ENCODE measurements at regions not wholly inside any gene's neighbourhood (a gene's known extent, or its start where the extent isn't known, plus 50 kb on each side); places are given as distances from the start of the nearest gene placed in this dataset.

DNA sequence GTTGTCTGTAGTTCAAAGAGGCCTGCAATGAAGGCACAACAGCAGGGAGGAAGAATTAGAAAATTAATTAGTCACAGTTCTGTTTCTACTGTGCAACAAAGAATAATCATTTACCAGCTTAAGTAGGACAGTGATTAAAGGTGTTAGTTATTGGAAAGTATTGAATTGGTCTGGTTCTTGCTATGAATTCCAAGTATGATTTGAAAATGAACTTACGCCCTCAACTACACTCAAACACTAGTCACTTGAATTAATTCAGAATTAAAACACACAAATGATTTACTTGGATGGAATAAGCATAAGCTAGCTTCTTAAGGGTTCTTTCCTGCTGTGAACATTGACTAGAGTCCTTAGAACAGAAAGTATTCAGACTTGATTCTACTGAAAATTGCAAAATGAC lies 69.9 kb upstream of the EXOC1L start:
- intact Hi-C loops (cut with micrococcal nuclease), result no loop called here
- Histone ChIP-seq H3K9me2 (replicated peaks; ENCODE audit: low read length) (no peaks in the 10 kb centered on the region), H2AFZ (ENCODE audit: low read length) (no peak overlapping the region), H3K9ac (ENCODE audit: low read length) (no peak overlapping the region), H3K79me2 (ENCODE audit: low read length) (no peaks in the 10 kb centered on the region), H3K4me2 (ENCODE audit: low read length) (no peak overlapping the region), H3K27ac (ENCODE audit: low read length) (no peak overlapping the region), H3K9me3 (ENCODE audit: low read length) (no peaks in the 10 kb centered on the region), H3K4me3 (ENCODE audit: low read length) (no peak overlapping the region), H3K27me3 (ENCODE audit: low read length) (no peaks in the 10 kb centered on the region), H3F3A (ENCODE audit: low read length, unreplicated experiment) (no peaks in the 10 kb centered on the region), H3K36me3 (ENCODE audit: low read depth, low read length) (no peaks in the 10 kb centered on the region), H4K20me1 (ENCODE audit: low read length) (no peaks in the 10 kb centered on the region), H3K4me1 (ENCODE audit: insufficient read depth, low read length) (peaks cover 6% of the 10 kb centered on the region)
- BruUV-seq (replicated peaks), result no TSS peak
- no peak for DNase-seq
- no peak for ATAC-seq
- TF ChIP-seq EZH2 (IDR thresholded peaks at IDR 0.05; ENCODE audit: low read length, unreplicated experiment) (no peak), EZH2phosphoT487 (IDR thresholded peaks at IDR 0.05; ENCODE audit: borderline replicate concordance, low read length) (no peak)
- TF ChIP-seq, protein P1, sequence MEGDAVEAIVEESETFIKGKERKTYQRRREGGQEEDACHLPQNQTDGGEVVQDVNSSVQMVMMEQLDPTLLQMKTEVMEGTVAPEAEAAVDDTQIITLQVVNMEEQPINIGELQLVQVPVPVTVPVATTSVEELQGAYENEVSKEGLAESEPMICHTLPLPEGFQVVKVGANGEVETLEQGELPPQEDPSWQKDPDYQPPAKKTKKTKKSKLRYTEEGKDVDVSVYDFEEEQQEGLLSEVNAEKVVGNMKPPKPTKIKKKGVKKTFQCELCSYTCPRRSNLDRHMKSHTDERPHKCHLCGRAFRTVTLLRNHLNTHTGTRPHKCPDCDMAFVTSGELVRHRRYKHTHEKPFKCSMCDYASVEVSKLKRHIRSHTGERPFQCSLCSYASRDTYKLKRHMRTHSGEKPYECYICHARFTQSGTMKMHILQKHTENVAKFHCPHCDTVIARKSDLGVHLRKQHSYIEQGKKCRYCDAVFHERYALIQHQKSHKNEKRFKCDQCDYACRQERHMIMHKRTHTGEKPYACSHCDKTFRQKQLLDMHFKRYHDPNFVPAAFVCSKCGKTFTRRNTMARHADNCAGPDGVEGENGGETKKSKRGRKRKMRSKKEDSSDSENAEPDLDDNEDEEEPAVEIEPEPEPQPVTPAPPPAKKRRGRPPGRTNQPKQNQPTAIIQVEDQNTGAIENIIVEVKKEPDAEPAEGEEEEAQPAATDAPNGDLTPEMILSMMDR (conservative IDR thresholded peaks at IDR 0.05; ENCODE audit: low read depth, low read length), result no peak
- ChIA-PET POLR2A (ENCODE audit: unreplicated experiment) (no interaction called here), CTCF (no interaction called here)

DNA sequence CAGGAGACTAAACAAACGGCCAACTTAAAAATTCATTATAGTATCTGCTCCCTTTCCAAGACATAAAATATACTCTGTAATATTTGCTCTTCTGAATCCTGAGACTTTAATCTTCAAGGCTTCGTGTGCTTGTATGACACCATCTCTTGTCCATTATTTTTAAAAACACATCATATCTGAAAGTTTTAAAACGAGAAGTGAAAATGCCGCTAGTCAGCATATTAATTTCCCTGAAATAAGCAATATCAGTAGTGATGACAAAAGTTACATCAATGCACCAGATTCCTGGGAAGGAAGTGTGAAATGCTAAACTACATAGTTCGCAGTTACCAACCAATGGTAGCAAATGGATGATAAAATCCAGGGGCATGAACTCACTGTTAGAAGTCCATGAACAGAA lies 66.8 kb upstream of the EXOC1L start:
- BruUV-seq (replicated peaks), result no TSS peak

DNA sequence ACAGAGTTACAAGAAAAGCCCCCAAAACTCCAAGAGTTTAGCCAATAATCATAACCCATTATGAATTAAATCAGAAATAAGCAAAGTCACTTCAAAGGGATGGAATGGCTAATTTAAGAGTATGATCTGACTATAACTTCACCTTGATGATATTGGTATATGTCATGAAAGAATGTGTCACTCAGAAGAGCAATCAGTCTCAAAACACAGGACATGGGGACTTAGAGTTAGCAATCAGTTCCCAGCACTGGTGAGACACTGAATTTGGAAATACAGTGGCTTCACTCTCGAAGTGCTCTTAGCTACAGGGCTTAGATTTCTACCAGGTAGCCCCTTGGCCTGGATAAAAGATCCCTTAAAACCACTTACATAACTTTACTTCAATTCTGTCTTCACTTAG lies 65.7 kb upstream of the EXOC1L start:
- ChIA-PET CTCF (no interaction called here), POLR2A (ENCODE audit: unreplicated experiment) (no interaction called here)
- Histone ChIP-seq H3K4me2 (ENCODE audit: low read length) (no peak overlapping the region), H3K36me3 (ENCODE audit: low read depth, low read length) (no peaks in the 10 kb centered on the region), H3K27me3 (ENCODE audit: low read length) (no peaks in the 10 kb centered on the region), H3K9ac (ENCODE audit: low read length) (no peak overlapping the region), H2AFZ (ENCODE audit: low read length) (no peak overlapping the region), H3K27ac (ENCODE audit: low read length) (no peak overlapping the region), H4K20me1 (ENCODE audit: low read length) (no peaks in the 10 kb centered on the region), H3K9me3 (ENCODE audit: low read length) (no peaks in the 10 kb centered on the region), H3K4me3 (ENCODE audit: low read length) (no peak overlapping the region), H3K4me1 (ENCODE audit: insufficient read depth, low read length) (peaks cover 22% of the 10 kb centered on the region), H3F3A (ENCODE audit: low read length, unreplicated experiment) (no peaks in the 10 kb centered on the region), H3K79me2 (ENCODE audit: low read length) (no peaks in the 10 kb centered on the region), H3K9me2 (replicated peaks; ENCODE audit: low read length) (no peaks in the 10 kb centered on the region)
- DNase-seq, result no peak
- intact Hi-C loops (cut with micrococcal nuclease), result no loop called here
- no peak for ATAC-seq
- BruUV-seq (replicated peaks), result no TSS peak
- TF ChIP-seq EZH2 (IDR thresholded peaks at IDR 0.05; ENCODE audit: low read length, unreplicated experiment) (no peak), EZH2phosphoT487 (IDR thresholded peaks at IDR 0.05; ENCODE audit: borderline replicate concordance, low read length) (no peak)
- TF ChIP-seq, protein P1 (conservative IDR thresholded peaks at IDR 0.05; ENCODE audit: low read depth, low read length), result no peak

More for the DNA sequence above, 66.8 kb upstream of the EXOC1L start:
- ChIA-PET CTCF (no interaction called here), POLR2A (ENCODE audit: unreplicated experiment) (no interaction called here)
- TF ChIP-seq, protein P1 (conservative IDR thresholded peaks at IDR 0.05; ENCODE audit: low read depth, low read length), result no peak
- no peak for TF ChIP-seq EZH2 (IDR thresholded peaks at IDR 0.05; ENCODE audit: low read length, unreplicated experiment)
- TF ChIP-seq EZH2phosphoT487 (IDR thresholded peaks at IDR 0.05; ENCODE audit: borderline replicate concordance, low read length), result no peak
- Histone ChIP-seq H3K79me2 (ENCODE audit: low read length) (no peaks in the 10 kb centered on the region), H3K27me3 (ENCODE audit: low read length) (no peaks in the 10 kb centered on the region), H3K9me2 (replicated peaks; ENCODE audit: low read length) (no peaks in the 10 kb centered on the region), H3K9me3 (ENCODE audit: low read length) (no peaks in the 10 kb centered on the region), H3K4me3 (ENCODE audit: low read length) (no peak overlapping the region), H3K9ac (ENCODE audit: low read length) (no peak overlapping the region), H2AFZ (ENCODE audit: low read length) (no peak overlapping the region), H4K20me1 (ENCODE audit: low read length) (no peaks in the 10 kb centered on the region), H3K27ac (ENCODE audit: low read length) (no peak overlapping the region), H3K36me3 (ENCODE audit: low read depth, low read length) (no peaks in the 10 kb centered on the region), H3K4me1 (ENCODE audit: insufficient read depth, low read length) (peaks cover 19% of the 10 kb centered on the region), H3F3A (ENCODE audit: low read length, unreplicated experiment) (no peaks in the 10 kb centered on the region), H3K4me2 (ENCODE audit: low read length) (no peak overlapping the region)
- intact Hi-C loops (cut with micrococcal nuclease), result no loop called here
- DNase-seq (no peak), ATAC-seq (no peak)
